GM12873 (cell line): ENCODE measurements at regions not wholly inside any gene's neighbourhood (a gene's known extent, or its start where the extent isn't known, plus 50 kb on each side); places are given as distances from the start of the nearest gene placed in this dataset.

ENCODE experiments used
- CTCF ChIP-seq: IDR thresholded peaks from 2 replicates; pipeline ENCODE4 v1.5.1; 2012; ENCODE audit warnings: low read depth, mild to moderate bottlenecking, moderate library complexity, low read length, control low read depth; ENCODE audit not compliant: insufficient read depth; ENCODE audit errors: missing control alignments

DNA sequence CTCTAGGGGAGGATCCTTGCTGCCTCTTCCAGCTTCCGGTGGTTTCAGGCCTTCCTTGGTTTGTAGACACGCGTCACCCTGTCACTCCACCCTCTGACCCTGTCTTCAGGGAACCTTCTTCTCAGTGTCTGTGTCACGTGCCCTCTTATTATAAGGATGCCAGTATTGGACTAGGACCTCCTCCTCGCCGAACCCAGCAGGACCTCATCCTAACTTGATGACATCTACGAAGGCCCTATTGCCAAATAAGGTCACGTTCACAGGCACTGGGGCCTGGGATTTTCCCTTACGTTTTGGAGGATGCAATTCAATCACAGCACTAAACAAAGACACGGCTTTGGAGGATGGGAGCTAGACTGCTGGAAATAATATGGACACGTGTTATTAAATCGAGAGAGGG lies 408.7 kb downstream of the BRD1 start:
- no peak for TF ChIP-seq CTCF

DNA sequence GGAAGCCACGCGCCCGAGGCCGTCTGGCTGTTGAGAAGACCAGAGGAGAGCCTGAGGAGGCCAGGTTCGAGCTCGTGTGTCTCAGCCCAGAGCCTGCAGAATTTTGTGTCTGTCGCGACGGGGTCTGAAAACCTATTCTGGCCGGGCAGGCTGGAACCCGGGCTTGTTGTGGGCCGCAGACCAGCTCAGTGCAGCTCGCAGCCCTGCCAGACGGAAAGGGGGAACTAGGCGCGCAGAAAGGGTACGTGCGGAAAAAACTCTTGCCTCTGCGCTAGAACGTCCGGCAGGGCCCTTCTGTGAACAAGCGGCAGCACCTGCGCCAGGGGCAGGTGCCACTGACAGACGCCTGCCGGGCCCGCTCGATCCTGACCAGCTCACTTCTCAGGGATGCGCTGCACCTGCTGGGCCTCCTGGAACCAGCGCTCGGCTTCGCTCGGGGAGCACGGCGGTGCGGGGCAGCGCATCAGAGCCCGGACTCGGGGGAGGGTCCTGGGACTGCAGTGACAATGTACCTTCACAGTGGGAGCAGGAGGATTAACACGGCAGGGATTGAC lies 409.3 kb downstream of the BRD1 start:
- no peak for TF ChIP-seq CTCF

- TF ChIP-seq CTCF, result no peak
These were observed 409.8 kb downstream of the BRD1 start for GRCh38 chr22:49417833-49418232.

- no peak for TF ChIP-seq CTCF
These were observed 410.3 kb downstream of the BRD1 start for GRCh38 chr22:49417326-49417725.

DNA sequence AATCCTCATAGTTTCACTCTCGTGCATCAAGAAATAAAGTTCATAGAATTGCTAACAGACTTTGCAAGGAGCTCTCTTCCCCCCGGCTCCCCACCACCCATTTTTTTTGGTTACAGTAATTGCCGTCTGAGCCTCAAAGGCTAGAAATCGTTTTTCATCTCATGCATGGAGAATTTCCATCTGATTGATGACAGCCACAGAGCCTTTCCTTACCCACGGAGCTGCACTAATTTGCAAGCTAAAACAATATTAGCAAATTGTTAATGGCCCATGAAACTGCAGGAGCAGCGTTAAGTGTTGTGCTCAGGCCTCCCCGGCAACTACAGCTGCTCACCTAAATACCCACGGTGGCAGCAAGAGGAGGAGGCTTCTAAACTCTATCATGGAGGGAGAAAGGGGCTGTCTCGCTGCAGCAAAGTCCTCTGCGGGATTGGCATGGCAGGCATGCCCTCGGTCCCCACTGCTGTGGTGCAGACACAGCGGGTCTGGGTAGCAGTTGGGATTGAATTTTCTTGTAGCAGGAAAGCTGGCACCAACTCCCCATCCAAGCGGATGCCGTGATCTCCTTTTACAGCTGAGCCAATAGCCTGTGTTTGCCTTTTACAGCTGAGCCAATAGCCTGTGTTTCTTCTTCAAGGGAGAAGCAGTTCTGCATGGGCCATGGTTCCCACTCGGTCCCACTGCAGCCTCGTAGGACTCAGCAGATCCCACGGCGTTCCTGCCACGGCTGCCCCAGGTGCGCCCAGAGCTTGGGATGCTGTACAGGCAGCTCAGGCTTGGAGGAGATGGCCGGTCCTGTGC lies 412.3 kb downstream of the BRD1 start:
- TF ChIP-seq CTCF, result no peak

DNA sequence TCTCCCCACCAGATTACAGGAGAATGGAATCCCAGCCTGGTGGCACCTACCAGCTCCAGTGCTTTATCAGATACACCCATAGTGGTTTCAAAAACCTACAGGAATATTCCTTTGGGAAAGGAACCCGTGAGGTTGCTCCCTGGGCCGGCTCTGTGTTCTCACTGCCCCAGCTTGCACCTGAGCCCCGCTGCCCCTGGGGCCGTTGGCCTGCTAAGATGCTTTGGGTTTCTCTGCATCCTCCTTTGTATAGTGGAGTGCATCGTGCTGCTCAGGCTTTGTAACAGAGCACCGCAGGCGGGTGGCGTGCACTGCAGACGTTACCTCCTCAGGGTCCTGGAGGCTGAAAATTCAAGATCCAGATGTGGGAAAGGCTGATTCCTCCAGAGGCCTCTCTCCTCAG lies 414.1 kb downstream of the BRD1 start:
- TF ChIP-seq CTCF, result no peak

GRCh38 chr22:49413146-49413545 lies 414.5 kb downstream of the BRD1 start:
- no peak for TF ChIP-seq CTCF
